ENCODE measurements at regions not wholly inside any gene's neighbourhood (a gene's known extent, or its start where the extent isn't known, plus 50 kb on each side); places are given as distances from the start of the nearest gene placed in this dataset.

DNA sequence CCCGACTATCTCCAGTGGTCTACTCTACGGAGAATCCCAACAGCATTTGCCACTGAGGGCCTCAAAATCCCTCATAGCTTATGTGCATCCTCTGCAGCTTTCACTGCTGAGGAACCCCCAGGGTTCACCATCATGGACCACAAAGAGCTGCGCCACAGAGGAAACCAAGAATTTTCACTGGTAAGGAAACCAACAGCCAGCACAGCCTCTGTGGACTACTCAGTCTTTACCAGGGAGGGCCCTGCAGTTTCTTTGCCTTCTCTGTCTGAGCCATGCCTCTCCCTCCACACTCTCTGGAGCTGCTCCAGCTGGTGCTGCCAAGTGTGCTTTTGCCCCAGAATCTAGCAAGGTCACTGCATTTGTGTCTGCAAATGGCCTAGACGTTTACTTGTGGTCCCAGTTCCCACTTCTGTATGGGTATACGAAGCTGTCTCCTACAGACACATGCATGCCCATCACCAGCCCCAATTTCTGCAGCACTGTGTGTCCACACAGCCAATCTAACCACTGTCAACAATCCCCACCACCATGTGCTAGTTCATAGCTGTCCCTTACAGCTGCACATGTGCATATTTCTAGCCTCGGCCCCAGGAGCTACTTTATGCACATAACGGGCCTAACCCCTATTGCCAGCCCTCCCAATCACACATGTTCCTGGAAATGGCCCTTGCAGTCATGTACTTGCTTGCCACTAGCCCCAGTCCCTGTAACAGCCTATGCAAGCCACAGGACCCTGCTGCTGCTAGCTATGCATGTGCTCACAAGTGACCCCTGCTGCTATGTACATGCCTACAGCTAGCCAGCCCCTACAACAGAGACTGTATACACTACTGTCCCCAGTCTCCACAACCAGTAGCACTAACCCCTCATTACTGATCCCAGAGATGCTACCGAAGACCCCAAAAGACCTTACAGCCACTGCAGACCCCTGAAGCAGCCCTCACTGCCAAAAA, 1437.4 kb downstream of the CDH11 start:
- TF ChIP-seq POLR2AphosphoS5 (IDR thresholded peaks at IDR 0.05; ENCODE audit: low read depth, low read length), result no peak
- TF ChIP-seq, protein P1, sequence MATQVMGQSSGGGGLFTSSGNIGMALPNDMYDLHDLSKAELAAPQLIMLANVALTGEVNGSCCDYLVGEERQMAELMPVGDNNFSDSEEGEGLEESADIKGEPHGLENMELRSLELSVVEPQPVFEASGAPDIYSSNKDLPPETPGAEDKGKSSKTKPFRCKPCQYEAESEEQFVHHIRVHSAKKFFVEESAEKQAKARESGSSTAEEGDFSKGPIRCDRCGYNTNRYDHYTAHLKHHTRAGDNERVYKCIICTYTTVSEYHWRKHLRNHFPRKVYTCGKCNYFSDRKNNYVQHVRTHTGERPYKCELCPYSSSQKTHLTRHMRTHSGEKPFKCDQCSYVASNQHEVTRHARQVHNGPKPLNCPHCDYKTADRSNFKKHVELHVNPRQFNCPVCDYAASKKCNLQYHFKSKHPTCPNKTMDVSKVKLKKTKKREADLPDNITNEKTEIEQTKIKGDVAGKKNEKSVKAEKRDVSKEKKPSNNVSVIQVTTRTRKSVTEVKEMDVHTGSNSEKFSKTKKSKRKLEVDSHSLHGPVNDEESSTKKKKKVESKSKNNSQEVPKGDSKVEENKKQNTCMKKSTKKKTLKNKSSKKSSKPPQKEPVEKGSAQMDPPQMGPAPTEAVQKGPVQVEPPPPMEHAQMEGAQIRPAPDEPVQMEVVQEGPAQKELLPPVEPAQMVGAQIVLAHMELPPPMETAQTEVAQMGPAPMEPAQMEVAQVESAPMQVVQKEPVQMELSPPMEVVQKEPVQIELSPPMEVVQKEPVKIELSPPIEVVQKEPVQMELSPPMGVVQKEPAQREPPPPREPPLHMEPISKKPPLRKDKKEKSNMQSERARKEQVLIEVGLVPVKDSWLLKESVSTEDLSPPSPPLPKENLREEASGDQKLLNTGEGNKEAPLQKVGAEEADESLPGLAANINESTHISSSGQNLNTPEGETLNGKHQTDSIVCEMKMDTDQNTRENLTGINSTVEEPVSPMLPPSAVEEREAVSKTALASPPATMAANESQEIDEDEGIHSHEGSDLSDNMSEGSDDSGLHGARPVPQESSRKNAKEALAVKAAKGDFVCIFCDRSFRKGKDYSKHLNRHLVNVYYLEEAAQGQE (IDR thresholded peaks at IDR 0.05; ENCODE audit: insufficient read depth in 1 of 2, low read depth in 2 of 2, low read length in 2 of 2), result no peak
- TF ChIP-seq TAF1 (IDR thresholded peaks at IDR 0.05; ENCODE audit: borderline replicate concordance, insufficient read depth, low read length), result no peak
- no peak for TF ChIP-seq FOXP2 (optimal IDR thresholded peaks at IDR 0.05; ENCODE audit: borderline replicate concordance, extremely low read depth, extremely low read length, insufficient read depth)
- TF ChIP-seq SIN3A (IDR thresholded peaks at IDR 0.05; ENCODE audit: borderline replicate concordance, insufficient read depth, low read length), result no peak

Measured in PFSK-1 (cell line).